H1 (cell line): ENCODE measurements at regions not wholly inside any gene's neighbourhood (a gene's known extent, or its start where the extent isn't known, plus 50 kb on each side); places are given as distances from the start of the nearest gene placed in this dataset.

Experiments used
- CTCF ChIA-PET: fragments of 300-600 bp; sonication (Branson Sonifier 250); formaldehyde crosslinking; loops from one replicate; lab custom pipeline; 2021; ENCODE audit not compliant: partially characterized antibody; lab: Charles Lee
- POLR2A ChIA-PET: fragments of 300-600 bp; sonication (Branson Sonifier 250); formaldehyde crosslinking; loops from one replicate; lab custom pipeline; 2021; ENCODE audit warnings: inconsistent platforms; ENCODE audit not compliant: partially characterized antibody; lab: Charles Lee
- DNase-seq, 2 experiments: peaks; one replicate each; pipeline versions ENCODE4 v3.0.0 to v3.0.0-alpha.2; 2010 to 2022; ENCODE audit warnings: low spot score in 2 of 2, low read depth in 1 of 2, mixed read lengths in 1 of 2
- FAIRE-seq: peaks from 2 replicates; lab custom pipeline; 2011; peaks lifted over from hg19 to GRCh38; lab: Jason Lieb, UNC
- H2AFZ ChIP-seq: 2 replicates; pipeline ENCODE4 v1.8.1; 2012; ENCODE audit warnings: low read length, inconsistent platforms
- H2AK5ac ChIP-seq: 2 replicates; pipeline ENCODE4 v1.6.1; 2013; ENCODE audit warnings: low read depth, low read length
- H2BK120ac ChIP-seq: replicated peaks from 2 replicates; pipeline ENCODE3; 2013; ENCODE audit warnings: low read depth, low read length, inconsistent platforms
- H2BK12ac ChIP-seq: 2 replicates; pipeline ENCODE4 v1.6.1; 2013; ENCODE audit warnings: low read depth, low read length
- H2BK15ac ChIP-seq: 2 replicates; pipeline ENCODE4 v1.6.1; 2013; ENCODE audit warnings: low read length
- H2BK20ac ChIP-seq: 2 replicates; pipeline ENCODE4 v1.6.1; 2013; ENCODE audit warnings: low read length
- H2BK5ac ChIP-seq: 2 replicates; pipeline ENCODE4 v1.6.1; 2013; ENCODE audit warnings: low read depth, low read length
- H3K14ac ChIP-seq: 2 replicates; pipeline ENCODE4 v1.6.1; 2013; ENCODE audit warnings: inconsistent platforms; ENCODE audit not compliant: insufficient read length
- H3K18ac ChIP-seq: 2 replicates; pipeline ENCODE4 v1.6.1; 2013; ENCODE audit warnings: low read length; ENCODE audit errors: extremely low read depth
- H3K23ac ChIP-seq: 2 replicates; pipeline ENCODE4 v1.6.1; 2013; ENCODE audit warnings: inconsistent platforms; ENCODE audit not compliant: insufficient read length
- H3K23me2 ChIP-seq: 2 replicates; pipeline ENCODE4 v1.6.1; 2013; ENCODE audit warnings: low read depth, low read length
- H3K27ac ChIP-seq: 2 replicates; pipeline ENCODE4 v1.6.1; 2011; ENCODE audit warnings: low read depth, low read length, inconsistent platforms
- H3K27me3 ChIP-seq, 4 experiments: replicated peaks in 1 of 4; 1 replicate in 1 of 4; 2 replicates in 3 of 4; pipeline versions ENCODE4 v1.6.1 to v1.8.1; 2011 to 2013; ENCODE audit warnings: low read length in 3 of 4, mild to moderate bottlenecking in 3 of 4, inconsistent platforms in 2 of 4, mixed read lengths in 2 of 4, moderate library complexity in 1 of 4; ENCODE audit not compliant: control insufficient read depth in 3 of 4, insufficient read depth in 3 of 4; ENCODE audit errors: extremely low read depth in 1 of 4
- H3K36me3 ChIP-seq, 4 experiments: 2 replicates each; pipeline versions ENCODE4 v1.6.1 to v1.8.1; 2011 to 2013; ENCODE audit warnings: mild to moderate bottlenecking in 4 of 4, low read length in 3 of 4, moderate library complexity in 2 of 4, control low read depth in 1 of 4, inconsistent platforms in 1 of 4; ENCODE audit not compliant: insufficient read depth in 4 of 4, control insufficient read depth in 2 of 4
- H3K4ac ChIP-seq: replicated peaks from 2 replicates; pipeline ENCODE3; 2013; ENCODE audit warnings: low read length, low read depth, mixed read lengths, inconsistent platforms; ENCODE audit not compliant: insufficient read length
- H3K4me1 ChIP-seq, 4 experiments: replicated peaks in 1 of 4; 1 replicate in 1 of 4; 2 replicates in 3 of 4; pipeline versions ENCODE4 v1.6.1 to v1.8.1; 2011 to 2013; ENCODE audit warnings: low read length in 3 of 4, inconsistent platforms in 2 of 4, mixed read lengths in 1 of 4; ENCODE audit not compliant: insufficient read depth in 4 of 4, control insufficient read depth in 3 of 4
- H3K4me2 ChIP-seq, 2 experiments: 2 replicates each; pipeline versions ENCODE4 v1.6.1 to v1.8.1; 2011 to 2013; ENCODE audit warnings: low read depth in 2 of 2, low read length in 2 of 2, control low read depth in 1 of 2, inconsistent platforms in 1 of 2, mild to moderate bottlenecking in 1 of 2; ENCODE audit not compliant: insufficient read depth in 1 of 2
- H3K4me3 ChIP-seq, 4 experiments: fragments of 200-600, 300-600 bp in 1 of 4; sonication (generic), shearing (Covaris generic), sonication (Bioruptor Twin) in 1 of 4; 2 replicates each; pipeline versions ENCODE4 v1.5.1 to v1.8.1; 2011 to 2016; ENCODE audit warnings: low read length in 4 of 4, low read depth in 3 of 4, control low read depth in 2 of 4, inconsistent platforms in 2 of 4, mild to moderate bottlenecking in 2 of 4, mixed read lengths in 1 of 4, moderate library complexity in 1 of 4; ENCODE audit not compliant: insufficient read depth in 2 of 4; ENCODE audit errors: extremely low read depth in 1 of 4
- H3K56ac ChIP-seq: replicated peaks from 2 replicates; pipeline ENCODE3; 2013; ENCODE audit warnings: low read depth, mild to moderate bottlenecking, mixed read lengths, low read length, inconsistent platforms; ENCODE audit not compliant: insufficient read length
- H3K79me1 ChIP-seq: 2 replicates; pipeline ENCODE4 v1.6.1; 2013; ENCODE audit warnings: low read depth, low read length, control low read depth
- H3K79me2 ChIP-seq, 2 experiments: 2 replicates each; pipeline versions ENCODE4 v1.6.1 to v1.8.1; 2012 to 2013; ENCODE audit warnings: low read length in 2 of 2, mild to moderate bottlenecking in 2 of 2, inconsistent platforms in 1 of 2; ENCODE audit not compliant: insufficient read depth in 2 of 2, control insufficient read depth in 1 of 2
- H3K9ac ChIP-seq, 4 experiments: replicated peaks in 1 of 4; 1 replicate in 1 of 4; 2 replicates in 3 of 4; pipeline versions ENCODE4 v1.6.1 to v1.8.1; 2011 to 2013; ENCODE audit warnings: low read depth in 3 of 4, low read length in 3 of 4, control low read depth in 2 of 4, mild to moderate bottlenecking in 2 of 4, moderate library complexity in 2 of 4, inconsistent platforms in 1 of 4; ENCODE audit errors: extremely low read depth in 1 of 4
- H3K9me3 ChIP-seq, 2 experiments: 2 replicates each; pipeline versions ENCODE4 v1.6.1 to v1.8.1; 2012 to 2013; ENCODE audit warnings: mild to moderate bottlenecking in 2 of 2, moderate library complexity in 2 of 2, control low read depth in 1 of 2, inconsistent platforms in 1 of 2, low read depth in 1 of 2, low read length in 1 of 2, mixed read lengths in 1 of 2; ENCODE audit not compliant: insufficient read depth in 2 of 2
- H4K20me1 ChIP-seq, 2 experiments: replicated peaks in 1 of 2; 2 replicates each; pipeline versions ENCODE3 to v1.8.1; 2011 to 2013; ENCODE audit warnings: inconsistent platforms in 2 of 2, low read length in 2 of 2, mild to moderate bottlenecking in 1 of 2; ENCODE audit not compliant: insufficient read depth in 2 of 2, control insufficient read depth in 1 of 2
- H4K5ac ChIP-seq: 2 replicates; pipeline ENCODE4 v1.6.1; 2013; ENCODE audit warnings: low read length, low read depth, mixed read lengths, inconsistent platforms; ENCODE audit not compliant: insufficient read length
- H4K8ac ChIP-seq: 2 replicates; pipeline ENCODE4 v1.8.0; 2013; ENCODE audit warnings: mild to moderate bottlenecking, moderate library complexity, low read length, inconsistent platforms; ENCODE audit not compliant: insufficient read depth; ENCODE audit errors: extremely low read depth
- H4K91ac ChIP-seq: replicated peaks from 2 replicates; pipeline ENCODE3; 2013; ENCODE audit warnings: low read length, mixed read lengths, inconsistent platforms; ENCODE audit not compliant: insufficient read length
- CBX8 ChIP-seq: fragments of 300-800, 300-1000 bp; sonication (generic); IDR thresholded peaks from 2 replicates; pipeline ENCODE4 v1.7.1; 2016; ENCODE audit warnings: low read depth, low read length, borderline replicate concordance
- CHD2 ChIP-seq: IDR thresholded peaks from 2 replicates; pipeline ENCODE4 v1.6.1; 2012; ENCODE audit warnings: low read length, improper control_type of control experiment
- CTBP2 ChIP-seq: IDR thresholded peaks from 2 replicates; pipeline ENCODE4 v1.7.0; 2011; ENCODE audit warnings: borderline replicate concordance, mild to moderate bottlenecking, moderate library complexity, mixed read lengths, low read length; ENCODE audit not compliant: insufficient read depth, insufficient read length
- GTF2F1 ChIP-seq: IDR thresholded peaks from 2 replicates; pipeline ENCODE4 v1.6.1; 2012; ENCODE audit warnings: low read depth, low read length, improper control_type of control experiment, borderline replicate concordance
- KDM5A ChIP-seq: fragments of 200-600 bp; IDR thresholded peaks from 2 replicates; pipeline ENCODE4 v1.7.1; 2012; ENCODE audit warnings: mild to moderate bottlenecking, low read length, inconsistent platforms, mixed read lengths
- MAX ChIP-seq: IDR thresholded peaks from 2 replicates; pipeline ENCODE4 v1.6.1; 2012; ENCODE audit warnings: inconsistent platforms
- YY1 ChIP-seq: IDR thresholded peaks from 2 replicates; pipeline ENCODE4 v1.6.1; 2011; ENCODE audit warnings: low read depth, mild to moderate bottlenecking, low read length
- ZNF274 ChIP-seq: IDR thresholded peaks from 2 replicates; pipeline ENCODE4 v1.7.0; 2012; ENCODE audit warnings: low read length, borderline replicate concordance; ENCODE audit errors: extremely low read depth
- WGBS, 2 experiments: shearing (Covaris generic) in 1 of 2; methylation state at CpG; one replicate each; pipeline versions ENCODE4 v1.1.6 to v1.1.7; 2013 to 2015; ENCODE audit warnings: low lambda C conversion rate in 2 of 2, mixed read lengths in 2 of 2, inconsistent platforms in 1 of 2, low coverage in 1 of 2, missing lambda C conversion rate in 1 of 2; ENCODE audit not compliant: insufficient replicate concordance in 2 of 2, insufficient coverage in 1 of 2, insufficient read length in 1 of 2; ENCODE audit errors: extremely low coverage in 1 of 2, missing lambda C conversion rate in 1 of 2; 5-methylcytosine and 5-hydroxymethylcytosine counted together

DNA sequence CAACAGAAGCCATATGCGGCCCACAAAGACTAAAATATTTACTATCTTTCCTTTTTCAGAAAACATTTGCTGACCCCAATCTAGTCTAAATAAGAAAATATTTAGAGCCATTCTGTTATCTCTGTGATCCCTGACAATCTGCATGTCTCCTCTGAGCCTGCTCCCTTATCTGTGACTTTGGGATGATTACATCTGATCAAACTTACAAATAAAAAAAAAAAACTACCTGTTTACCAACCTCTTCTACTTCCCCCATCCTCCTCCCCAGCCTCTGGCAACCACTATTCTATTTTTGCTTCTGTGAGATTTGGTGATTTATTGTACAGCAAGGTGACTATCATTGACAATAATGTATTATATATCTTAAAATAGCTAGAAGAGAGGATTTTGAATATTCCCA is 176.3 kb upstream of the CD180 start:
- Histone ChIP-seq H4K5ac (no peak overlapping the region), H3K23me2 (no peaks in the 10 kb centered on the region), H3K27me3 (no peaks in the 10 kb centered on the region), H3K27ac (no peak overlapping the region), H4K91ac (no peak overlapping the region), H3K4ac (no peak overlapping the region), H2BK5ac (no peak overlapping the region), H2AFZ (no peak overlapping the region), H3K56ac (no peak overlapping the region), H3K79me1 (no peaks in the 10 kb centered on the region), H4K8ac (no peak overlapping the region), H2AK5ac (no peak overlapping the region), H2BK15ac (no peak overlapping the region), H3K14ac (no peak overlapping the region), H3K9ac (no peak overlapping the region), H2BK20ac (no peak overlapping the region), H3K36me3 (no peaks in the 10 kb centered on the region), H3K9me3 (no peaks in the 10 kb centered on the region), H2BK12ac (no peak overlapping the region), H3K4me1 (no peaks in the 10 kb centered on the region), H4K20me1 (no peaks in the 10 kb centered on the region), H2BK120ac (no peak overlapping the region), H3K79me2 (no peaks in the 10 kb centered on the region), H3K4me2 (no peak overlapping the region), H3K23ac (no peak overlapping the region), H3K4me3 (no peak overlapping the region), H3K18ac (no peak overlapping the region)
- WGBS, 2 experiments, result 79% methylated on average over 1 of the region's 1 CpG; no CpG with 5 or more reads in 1 of the 2 experiments
- no peak for FAIRE-seq
- ChIA-PET POLR2A (no interaction called here), CTCF (no interaction called here)
- DNase-seq, result no peak
- TF ChIP-seq KDM5A (no peak), YY1 (no peak), ZNF274 (no peak), GTF2F1 (no peak), MAX (no peak), CHD2 (no peak), CTBP2 (no peak), CBX8 (no peak)
